ENCODE measurements at regions not wholly inside any gene's neighbourhood (a gene's known extent, or its start where the extent isn't known, plus 50 kb on each side); places are given as distances from the start of the nearest gene placed in this dataset.

DNA sequence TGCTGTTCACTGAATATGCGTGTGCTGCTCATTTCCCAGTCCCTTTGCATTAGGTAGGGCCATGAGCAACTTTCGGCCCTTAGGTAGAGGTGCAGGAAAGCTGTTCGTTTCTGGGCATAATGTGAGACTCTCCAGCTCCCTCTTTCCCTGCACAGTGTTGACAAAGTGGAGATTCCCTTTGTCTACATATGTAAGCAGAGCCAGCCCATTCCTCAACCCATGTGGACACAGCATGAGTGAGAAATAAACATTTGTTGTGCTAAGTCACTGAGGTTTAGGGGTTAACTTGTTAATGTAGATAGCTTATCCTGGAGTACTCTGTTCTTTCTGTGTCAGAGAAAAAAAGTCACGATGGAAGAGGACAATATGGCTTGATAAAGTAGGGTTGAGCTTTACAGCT is 343.8 kb downstream of the PSAT1 start:
- Histone ChIP-seq H3K9me3 (replicated peaks) (no peaks in the 10 kb centered on the region), H3K4me1 (no peaks in the 10 kb centered on the region), H3K4me3 (no peak overlapping the region), H3K27me3 (no peaks in the 10 kb centered on the region), H3K27ac (no peak overlapping the region), H3K36me3 (no peaks in the 10 kb centered on the region)
- no peak for DNase-seq

DNA sequence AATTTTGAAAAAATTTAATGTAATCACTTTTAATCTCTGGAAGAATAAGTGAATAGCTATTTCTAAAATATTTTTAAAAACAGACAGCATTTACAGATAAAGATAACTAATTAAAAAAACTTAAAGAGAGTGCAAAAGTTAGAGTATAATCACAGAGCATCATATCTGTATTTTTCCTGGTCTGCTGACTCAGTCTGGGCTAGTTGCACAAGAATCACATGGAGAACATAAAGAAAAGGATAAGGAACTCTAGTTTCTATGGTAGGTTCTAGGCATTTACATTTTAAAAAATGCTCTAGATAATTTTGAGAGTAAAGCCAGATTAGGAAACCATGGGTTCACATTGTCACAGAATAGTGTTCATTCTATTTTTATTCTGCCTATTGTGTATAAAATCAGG is 347.4 kb downstream of the PSAT1 start:
- H3K4me3 ChIP-seq = no peak overlapping the region
- no peak overlapping the region for H3K27ac ChIP-seq
- H3K9me3 ChIP-seq (replicated peaks) = no peaks in the 10 kb centered on the region; the same call in 1 of the 2 replicates
- H3K36me3 ChIP-seq = no peaks in the 10 kb centered on the region
- no peak for DNase-seq
- no peaks in the 10 kb centered on the region for H3K27me3 ChIP-seq
- H3K4me1 ChIP-seq = no peaks in the 10 kb centered on the region

DNA sequence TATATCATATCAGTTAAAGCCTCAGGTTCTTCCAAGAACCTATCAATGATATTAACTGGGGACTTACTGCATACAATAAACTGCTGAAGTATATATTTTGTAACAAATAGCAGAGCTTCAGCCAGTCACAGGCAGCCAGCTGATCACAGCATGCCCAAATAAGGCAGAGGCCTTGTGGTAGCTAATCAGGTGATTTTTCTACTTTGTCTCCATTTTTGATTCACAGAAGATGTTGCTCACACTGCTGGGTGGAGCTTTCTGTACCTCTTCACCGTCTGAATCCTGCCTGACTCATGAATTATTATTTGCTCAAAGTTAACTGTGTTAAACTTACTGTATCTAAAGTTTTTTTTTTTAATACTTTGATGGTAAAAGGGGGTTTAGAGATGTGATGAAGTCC is 357.4 kb downstream of the PSAT1 start:
- H3K4me3 ChIP-seq = no peak overlapping the region
- no peak for DNase-seq

DNA sequence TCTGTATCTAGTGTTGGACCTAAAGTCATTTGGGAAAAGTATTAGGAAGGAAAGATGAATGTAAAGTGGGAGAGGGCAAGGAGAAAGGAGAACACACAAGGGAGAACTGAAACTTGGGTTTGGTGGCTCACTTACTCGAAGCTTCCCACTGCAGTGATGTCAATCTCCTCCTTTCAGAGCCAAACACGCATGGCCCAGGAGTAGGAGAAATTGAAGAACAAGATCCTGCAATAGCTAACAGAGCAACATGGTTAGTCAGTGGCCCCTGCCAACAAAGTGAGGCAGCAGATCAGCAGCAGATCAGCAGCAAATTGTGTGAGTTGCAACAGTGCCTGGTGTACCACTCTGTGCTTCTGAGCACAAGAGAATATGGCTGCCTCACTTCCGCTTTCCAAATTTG is 366.4 kb downstream of the PSAT1 start:
- H3K27ac ChIP-seq = no peak overlapping the region
- no peak overlapping the region for H3K4me3 ChIP-seq
- DNase-seq = no peak
- H3K9me3 ChIP-seq (replicated peaks) = no peaks in the 10 kb centered on the region
- H3K4me1 ChIP-seq = no peaks in the 10 kb centered on the region
- no peaks in the 10 kb centered on the region for H3K27me3 ChIP-seq
- no peaks in the 10 kb centered on the region for H3K36me3 ChIP-seq

More for the DNA sequence above, 357.4 kb downstream of the PSAT1 start:
- H3K9me3 ChIP-seq (replicated peaks) = no peaks in the 10 kb centered on the region
- H3K36me3 ChIP-seq = no peaks in the 10 kb centered on the region
- no peaks in the 10 kb centered on the region for H3K27me3 ChIP-seq
- no peaks in the 10 kb centered on the region for H3K4me1 ChIP-seq
- no peak overlapping the region for H3K27ac ChIP-seq

DNA sequence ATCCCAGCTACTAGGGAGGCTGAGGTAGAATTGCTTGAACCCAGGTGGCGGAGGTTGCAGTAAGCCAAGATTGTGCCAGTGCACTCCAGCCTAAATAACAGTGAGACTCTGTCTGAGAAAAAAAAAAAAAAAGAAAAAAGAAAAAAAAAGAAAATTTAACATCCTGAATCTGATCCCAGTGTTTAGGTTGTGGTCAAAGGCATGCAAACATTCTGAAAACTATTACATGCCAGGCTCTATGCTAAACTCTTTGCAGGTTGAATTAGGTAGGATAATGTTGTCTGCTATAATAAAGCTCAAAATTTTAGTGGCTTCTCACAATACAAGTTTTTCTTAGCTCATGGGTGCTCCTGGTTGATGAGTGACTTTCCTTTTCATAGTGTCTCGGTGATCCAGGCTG is 367.4 kb downstream of the PSAT1 start:
- H3K27ac ChIP-seq = no peak overlapping the region
- no peak overlapping the region for H3K4me3 ChIP-seq
- H3K36me3 ChIP-seq = no peaks in the 10 kb centered on the region
- DNase-seq = no peak
- no peaks in the 10 kb centered on the region for H3K9me3 ChIP-seq (replicated peaks)
- H3K4me1 ChIP-seq = no peaks in the 10 kb centered on the region
- no peaks in the 10 kb centered on the region for H3K27me3 ChIP-seq

DNA sequence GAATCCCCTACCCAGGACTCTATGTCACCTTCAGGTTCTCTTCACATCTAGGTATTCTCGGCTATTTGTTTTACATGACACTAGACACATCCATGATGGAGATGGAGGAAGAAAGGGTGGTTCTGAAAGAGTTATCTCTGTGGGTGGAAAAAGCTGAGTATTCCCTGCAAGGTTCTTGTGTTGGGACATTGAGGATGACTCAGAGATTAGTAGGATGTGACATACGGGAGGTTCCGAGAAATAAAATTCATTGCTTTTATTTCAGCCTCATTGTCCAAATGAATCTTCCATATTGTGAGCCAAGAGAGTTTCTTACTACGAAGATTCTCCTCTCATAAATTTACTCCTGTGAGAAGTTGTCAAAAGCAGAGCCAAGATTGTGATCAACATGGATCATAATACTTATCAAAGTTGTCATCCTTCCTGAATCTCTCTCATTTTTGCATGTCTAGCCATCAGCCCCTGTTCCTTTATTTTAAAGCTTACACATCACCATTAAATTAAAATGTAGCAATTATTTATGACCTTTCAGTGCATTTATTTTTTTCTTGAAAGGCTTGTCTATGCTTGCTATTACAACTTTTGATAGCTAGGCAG is 370.0 kb downstream of the PSAT1 start:
- DNase-seq = no peak
- H3K4me1 ChIP-seq = no peaks in the 10 kb centered on the region
- no peaks in the 10 kb centered on the region for H3K9me3 ChIP-seq (replicated peaks)
- no peaks in the 10 kb centered on the region for H3K27me3 ChIP-seq
- H3K27ac ChIP-seq = no peak overlapping the region
- no peak overlapping the region for H3K4me3 ChIP-seq
- no peaks in the 10 kb centered on the region for H3K36me3 ChIP-seq

DNA sequence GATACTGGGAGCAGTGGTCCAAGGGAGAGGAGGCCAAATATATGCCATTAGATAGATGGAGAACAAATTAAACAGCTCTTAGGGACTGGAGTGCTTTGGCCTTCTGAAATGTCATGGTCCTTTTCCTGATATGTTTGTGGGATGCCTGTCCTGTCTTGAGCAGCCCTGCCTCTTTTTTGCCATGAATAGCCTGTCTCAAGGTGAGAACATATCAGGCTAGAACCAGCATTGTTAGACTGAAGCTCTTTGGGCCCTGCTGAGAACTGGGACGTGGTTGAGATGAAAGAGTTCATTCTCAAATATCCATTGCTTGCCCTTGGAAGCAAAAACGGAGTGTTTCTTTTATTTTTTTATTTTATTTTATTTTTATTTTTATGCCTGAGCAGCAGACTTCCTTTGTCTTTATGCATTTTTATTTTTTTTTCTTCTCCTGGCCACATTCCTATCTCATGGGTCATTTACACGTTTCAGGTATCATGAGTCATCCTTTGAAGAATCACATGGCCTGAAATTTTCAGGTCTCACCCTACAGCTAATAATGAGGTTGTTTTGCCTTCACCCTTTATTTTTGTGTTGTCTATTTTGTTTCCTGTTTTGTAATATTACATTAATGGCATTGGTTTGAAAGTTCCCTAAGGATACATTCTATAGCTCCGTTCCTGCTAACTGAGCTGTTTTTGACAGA is 371.4 kb downstream of the PSAT1 start:
- H3K4me1 ChIP-seq = no peaks in the 10 kb centered on the region
- H3K27me3 ChIP-seq = no peaks in the 10 kb centered on the region
- H3K4me3 ChIP-seq = no peak overlapping the region
- DNase-seq = no peak
- no peaks in the 10 kb centered on the region for H3K36me3 ChIP-seq
- no peak overlapping the region for H3K27ac ChIP-seq
- H3K9me3 ChIP-seq (replicated peaks) = no peaks in the 10 kb centered on the region

DNA sequence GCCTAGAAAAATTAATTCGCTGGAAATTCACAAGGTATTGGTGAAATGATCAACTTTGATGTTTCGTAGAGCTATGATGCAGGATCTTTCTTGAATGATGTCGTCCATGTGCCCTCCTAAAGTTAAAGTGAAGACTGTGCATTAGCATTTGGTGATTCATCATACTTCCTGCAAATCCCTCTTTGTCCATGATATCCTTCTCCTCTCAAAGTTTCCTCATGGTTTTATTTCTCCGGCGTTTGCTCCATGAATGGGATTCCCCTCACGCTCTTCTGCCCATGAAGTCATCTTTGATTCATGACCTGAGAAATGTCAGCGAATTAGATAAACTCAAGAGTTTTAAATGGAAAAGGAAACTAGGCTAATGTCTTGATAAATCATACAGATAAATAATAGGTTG is 372.7 kb downstream of the PSAT1 start:
- H3K27ac ChIP-seq = no peak overlapping the region

DNA sequence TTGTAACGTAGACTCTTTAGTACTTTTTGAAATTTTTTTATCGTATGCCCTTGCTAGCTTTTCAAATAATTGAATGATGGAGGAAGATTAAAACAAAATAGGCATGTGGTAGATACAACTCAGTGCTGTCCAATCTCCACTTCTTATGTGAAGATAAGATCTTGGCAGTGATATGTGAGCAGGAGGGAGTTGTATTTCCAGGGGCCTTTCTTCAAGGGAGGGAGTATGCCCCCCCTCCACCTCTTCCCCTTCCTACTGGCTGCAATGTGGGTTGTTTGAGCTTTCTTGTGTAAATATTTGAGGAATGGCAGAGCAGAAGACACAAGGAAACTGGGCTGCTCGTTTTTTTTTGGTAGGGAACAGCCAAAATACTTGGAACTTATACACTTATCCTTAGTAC is 374.9 kb downstream of the PSAT1 start:
- H3K27me3 ChIP-seq = no peaks in the 10 kb centered on the region
- no peaks in the 10 kb centered on the region for H3K36me3 ChIP-seq
- DNase-seq = no peak
- H3K9me3 ChIP-seq (replicated peaks) = no peaks in the 10 kb centered on the region
- no peak overlapping the region for H3K27ac ChIP-seq
- no peak overlapping the region for H3K4me3 ChIP-seq
- H3K4me1 ChIP-seq = no peaks in the 10 kb centered on the region

More for the DNA sequence above, 372.7 kb downstream of the PSAT1 start:
- DNase-seq = no peak
- no peaks in the 10 kb centered on the region for H3K4me1 ChIP-seq
- H3K4me3 ChIP-seq = no peak overlapping the region
- H3K27me3 ChIP-seq = no peaks in the 10 kb centered on the region
- H3K9me3 ChIP-seq (replicated peaks) = no peaks in the 10 kb centered on the region
- no peaks in the 10 kb centered on the region for H3K36me3 ChIP-seq

DNA sequence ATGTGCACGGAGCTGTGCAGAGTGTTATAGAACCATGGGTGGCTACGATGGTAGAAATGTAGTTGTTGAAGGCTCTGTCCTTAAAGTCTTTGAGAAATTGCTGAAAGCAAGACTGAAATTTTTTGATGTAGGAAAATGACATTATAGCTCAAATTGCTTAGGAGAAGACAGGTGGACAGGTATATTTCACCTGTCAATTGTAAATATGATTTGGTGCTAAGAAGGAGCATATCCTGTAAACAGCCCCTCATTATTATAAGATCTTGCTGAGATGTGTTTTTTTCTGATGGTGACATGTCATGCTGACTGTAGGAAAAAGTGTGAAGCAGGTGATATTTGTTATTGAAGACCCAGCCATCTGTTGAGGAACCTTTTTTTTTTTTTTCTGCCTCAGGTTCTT is 377.9 kb downstream of the PSAT1 start:
- Histone ChIP-seq H3K9me3 (replicated peaks) (no peaks in the 10 kb centered on the region), H3K4me1 (no peaks in the 10 kb centered on the region), H3K27me3 (no peaks in the 10 kb centered on the region), H3K27ac (no peak overlapping the region), H3K4me3 (no peak overlapping the region), H3K36me3 (no peaks in the 10 kb centered on the region)
- no peak for DNase-seq

DNA sequence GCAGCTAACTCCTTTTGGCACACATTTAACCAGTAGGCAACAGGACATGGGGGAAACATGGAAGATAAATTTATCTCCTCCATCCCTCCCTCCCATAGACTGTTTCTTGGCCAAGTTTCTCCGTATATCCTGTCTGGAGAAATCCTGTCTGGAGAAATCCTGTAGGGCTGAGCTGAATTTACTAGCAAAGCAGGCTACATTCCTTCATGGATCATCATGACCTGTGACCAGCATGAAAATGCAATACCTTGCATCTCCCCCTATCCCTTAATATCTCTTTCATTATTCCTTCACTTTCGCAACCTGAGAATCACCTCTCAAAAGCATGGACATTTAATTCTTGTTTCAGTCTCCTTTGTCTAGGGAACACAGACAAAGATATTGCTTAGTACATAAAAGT is 379.1 kb downstream of the PSAT1 start:
- no peak overlapping the region for H3K27ac ChIP-seq

DNA sequence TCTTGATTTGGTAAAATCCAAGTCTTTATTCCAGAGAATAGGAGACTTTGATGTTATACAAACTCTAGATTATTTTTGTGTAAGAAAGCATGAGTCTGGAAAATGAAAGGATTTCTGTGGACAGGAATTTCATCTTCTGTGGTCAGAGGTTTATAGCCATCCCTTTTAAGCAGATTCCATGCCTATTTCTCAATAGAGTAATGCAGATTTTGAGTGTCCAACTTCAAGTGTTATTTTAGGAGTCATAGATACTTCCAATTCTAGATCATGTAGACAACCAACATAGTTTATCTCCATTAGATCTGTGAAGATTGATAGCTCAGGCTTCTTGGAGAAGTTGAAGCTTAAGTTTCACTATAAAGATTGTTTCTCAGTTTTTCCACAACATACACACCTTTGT is 379.7 kb downstream of the PSAT1 start:
- Histone ChIP-seq H3K4me1 (no peaks in the 10 kb centered on the region), H3K9me3 (replicated peaks) (no peaks in the 10 kb centered on the region), H3K27ac (no peak overlapping the region), H3K27me3 (no peaks in the 10 kb centered on the region), H3K4me3 (no peak overlapping the region), H3K36me3 (no peaks in the 10 kb centered on the region)
- no peak for DNase-seq

More for the DNA sequence above, 379.1 kb downstream of the PSAT1 start:
- Histone ChIP-seq H3K4me1 (no peaks in the 10 kb centered on the region), H3K9me3 (replicated peaks) (no peaks in the 10 kb centered on the region), H3K27me3 (no peaks in the 10 kb centered on the region), H3K4me3 (no peak overlapping the region), H3K36me3 (no peaks in the 10 kb centered on the region)
- DNase-seq = no peak

DNA sequence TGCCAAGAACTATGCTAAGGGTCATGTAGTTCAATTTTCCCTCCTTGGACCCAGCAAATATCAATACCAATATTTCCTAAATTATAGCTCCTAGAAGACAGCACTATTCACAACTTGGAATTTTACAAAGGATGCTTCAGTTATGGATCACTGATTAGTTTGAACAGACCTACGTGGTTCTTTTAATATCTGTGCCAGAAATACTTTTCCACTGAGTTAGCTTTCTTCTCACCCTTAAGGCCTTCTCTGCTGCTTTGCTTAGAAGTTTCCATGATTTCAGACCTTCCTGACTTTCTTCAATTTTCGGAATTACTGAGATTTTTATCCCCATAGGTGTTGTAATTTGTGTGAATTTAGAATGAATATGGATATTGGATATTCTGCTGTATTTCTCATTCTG is 380.4 kb downstream of the PSAT1 start:
- H3K4me3 ChIP-seq = no peak overlapping the region
- no peak overlapping the region for H3K27ac ChIP-seq

DNA sequence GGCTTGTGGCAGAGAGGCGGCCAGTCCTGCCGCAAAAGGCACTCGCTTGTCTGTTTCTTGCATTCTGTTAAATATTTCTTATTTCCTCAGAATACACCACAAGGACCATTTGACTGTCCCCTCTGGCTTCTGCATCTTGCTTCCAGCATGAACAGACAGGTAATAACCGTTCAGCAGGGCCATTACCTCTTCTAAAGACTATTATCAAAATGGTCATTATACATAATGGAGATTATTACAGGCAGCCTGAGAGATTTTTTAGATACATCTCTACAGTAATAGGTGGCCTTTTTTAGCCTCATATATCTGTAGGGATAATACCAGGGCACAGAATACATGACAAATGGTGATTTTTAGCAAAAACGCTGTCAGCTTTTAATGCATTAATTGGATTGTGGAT is 382.0 kb downstream of the PSAT1 start:
- Histone ChIP-seq H3K27me3 (no peaks in the 10 kb centered on the region), H3K36me3 (no peaks in the 10 kb centered on the region), H3K27ac (no peak overlapping the region), H3K4me3 (no peak overlapping the region), H3K4me1 (no peaks in the 10 kb centered on the region), H3K9me3 (replicated peaks) (no peaks in the 10 kb centered on the region)
- no peak for DNase-seq

More for the DNA sequence above, 380.4 kb downstream of the PSAT1 start:
- H3K9me3 ChIP-seq (replicated peaks) = no peaks in the 10 kb centered on the region
- no peaks in the 10 kb centered on the region for H3K27me3 ChIP-seq
- no peak for DNase-seq
- no peaks in the 10 kb centered on the region for H3K36me3 ChIP-seq
- no peaks in the 10 kb centered on the region for H3K4me1 ChIP-seq

DNA sequence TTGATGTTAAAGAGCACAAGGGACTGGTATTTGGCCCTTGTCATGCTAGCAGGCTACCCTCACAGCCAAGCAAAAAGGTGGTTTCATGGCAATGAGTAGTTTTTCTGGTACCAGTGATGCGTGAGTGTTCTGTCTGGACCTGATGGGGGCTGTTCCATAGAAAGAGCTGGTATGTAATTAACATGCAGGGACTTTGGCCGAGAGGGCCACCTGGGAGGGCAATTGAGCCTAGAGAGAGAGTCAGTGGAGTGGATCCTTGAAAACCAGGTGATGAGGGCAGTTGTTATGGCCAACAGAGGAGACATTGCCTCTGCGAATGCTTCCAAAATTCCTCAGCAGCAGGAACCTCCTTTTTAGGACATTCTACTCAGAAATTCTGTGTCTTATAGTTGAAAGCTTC is 383.3 kb downstream of the PSAT1 start:
- Histone ChIP-seq H3K27ac (no peak overlapping the region), H3K4me1 (no peaks in the 10 kb centered on the region), H3K4me3 (no peak overlapping the region), H3K9me3 (replicated peaks) (no peaks in the 10 kb centered on the region), H3K36me3 (no peaks in the 10 kb centered on the region), H3K27me3 (no peaks in the 10 kb centered on the region)
- no peak for DNase-seq

DNA sequence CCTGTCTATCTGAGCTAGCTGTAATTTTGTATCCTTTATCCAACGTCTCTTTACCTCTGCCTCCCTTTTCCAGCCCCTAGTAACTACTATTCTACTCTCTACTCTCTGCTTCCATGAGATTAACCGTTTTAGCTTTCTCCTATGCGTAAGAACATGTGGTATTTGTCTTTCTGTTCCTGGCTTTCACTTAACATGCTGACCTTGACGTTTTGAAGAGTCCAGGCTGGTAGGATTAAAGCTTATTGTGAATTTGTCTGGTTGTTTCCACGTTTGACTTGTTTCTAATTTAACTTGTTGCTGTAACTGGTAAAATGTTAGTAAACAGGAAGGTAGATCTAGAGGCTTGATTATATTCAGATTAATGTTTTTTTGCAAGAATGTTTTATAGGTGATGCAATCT is 385.3 kb downstream of the PSAT1 start:
- Histone ChIP-seq H3K27me3 (no peaks in the 10 kb centered on the region), H3K4me1 (no peaks in the 10 kb centered on the region), H3K36me3 (no peaks in the 10 kb centered on the region), H3K4me3 (no peak overlapping the region), H3K27ac (no peak overlapping the region), H3K9me3 (replicated peaks) (no peaks in the 10 kb centered on the region)
- no peak for DNase-seq
